GM18861 (cell line): ENCODE measurements at regions not wholly inside any gene's neighbourhood (a gene's known extent, or its start where the extent isn't known, plus 50 kb on each side); places are given as distances from the start of the nearest gene placed in this dataset.

Experiments
- ATAC-seq: cut with Tn5 transposase; IDR thresholded peaks from one replicate; pipeline ENCODE4 v1.9.1; 2021; ENCODE audit not compliant: unreplicated experiment

- no peak for ATAC-seq
These were observed 327.4 kb downstream of the DRD1 start for GRCh38 chr5:175116466-175117048.

GRCh38 chr5:175115831-175116230 lies 328.2 kb downstream of the DRD1 start:
- no peak for ATAC-seq

GRCh38 chr5:175113947-175114346 lies 330.0 kb downstream of the DRD1 start:
- ATAC-seq: no peak

- no peak for ATAC-seq
These were observed 334.8 kb downstream of the DRD1 start for GRCh38 chr5:175109058-175109755.

- ATAC-seq: no peak
These were observed 336.1 kb downstream of the DRD1 start for GRCh38 chr5:175107865-175108264.

GRCh38 chr5:175107028-175107588 lies 336.9 kb downstream of the DRD1 start:
- ATAC-seq: no peak

- ATAC-seq: no peak
These were observed 339.3 kb downstream of the DRD1 start for GRCh38 chr5:175104677-175105076.

- ATAC-seq: no peak
These were observed 340.2 kb downstream of the DRD1 start for GRCh38 chr5:175103746-175104145.

- ATAC-seq: no peak
These were observed 341.3 kb downstream of the DRD1 start for GRCh38 chr5:175102717-175103116.

- no peak for ATAC-seq
These were observed 345.7 kb downstream of the DRD1 start for GRCh38 chr5:175098301-175098700.

- no peak for ATAC-seq
These were observed 347.4 kb downstream of the DRD1 start for GRCh38 chr5:175096469-175097165.

GRCh38 chr5:175094461-175094860 lies 349.5 kb downstream of the DRD1 start:
- no peak for ATAC-seq

GRCh38 chr5:175092691-175093090 lies 351.3 kb downstream of the DRD1 start:
- no peak for ATAC-seq

GRCh38 chr5:175088963-175089362 lies 355.0 kb downstream of the DRD1 start:
- no peak for ATAC-seq

GRCh38 chr5:175082866-175083590 lies 358.6 kb downstream of the MSX2 start:
- ATAC-seq: no peak

- no peak for ATAC-seq
These were observed 358.0 kb downstream of the MSX2 start for GRCh38 chr5:175082346-175082745.

GRCh38 chr5:175079707-175080106 lies 355.3 kb downstream of the MSX2 start:
- ATAC-seq: no peak

- ATAC-seq: no peak
These were observed 345.9 kb downstream of the MSX2 start for GRCh38 chr5:175070283-175070682.

GRCh38 chr5:175060257-175060656 lies 335.9 kb downstream of the MSX2 start:
- no peak for ATAC-seq

- no peak for ATAC-seq
These were observed 335.4 kb downstream of the MSX2 start for GRCh38 chr5:175059687-175060211.

GRCh38 chr5:175056831-175057230 lies 332.4 kb downstream of the MSX2 start:
- ATAC-seq: no peak
